K562 (cell line): ENCODE measurements at regions not wholly inside any gene's neighbourhood (a gene's known extent, or its start where the extent isn't known, plus 50 kb on each side); places are given as distances from the start of the nearest gene placed in this dataset.

Experiments
- ZNF717 ChIP-seq: fragments of 250-450 bp; sonication (Bioruptor Pico); IDR thresholded peaks from 2 replicates; pipeline ENCODE4 v1.5.0; 2021
- TF ChIP-seq, protein P1 (sequence below): fragments of 450-650 bp; IDR thresholded peaks from 2 replicates; pipeline ENCODE4 v1.6.1; 2016; ENCODE audit warnings: mild to moderate bottlenecking, moderate library complexity
- TF ChIP-seq, protein P2 (sequence below): fragments of 250-450 bp; sonication (Bioruptor Pico); IDR thresholded peaks from 2 replicates; pipeline ENCODE4 v1.4.0; 2020; ENCODE audit warnings: mild to moderate bottlenecking

- TF ChIP-seq, protein P1, sequence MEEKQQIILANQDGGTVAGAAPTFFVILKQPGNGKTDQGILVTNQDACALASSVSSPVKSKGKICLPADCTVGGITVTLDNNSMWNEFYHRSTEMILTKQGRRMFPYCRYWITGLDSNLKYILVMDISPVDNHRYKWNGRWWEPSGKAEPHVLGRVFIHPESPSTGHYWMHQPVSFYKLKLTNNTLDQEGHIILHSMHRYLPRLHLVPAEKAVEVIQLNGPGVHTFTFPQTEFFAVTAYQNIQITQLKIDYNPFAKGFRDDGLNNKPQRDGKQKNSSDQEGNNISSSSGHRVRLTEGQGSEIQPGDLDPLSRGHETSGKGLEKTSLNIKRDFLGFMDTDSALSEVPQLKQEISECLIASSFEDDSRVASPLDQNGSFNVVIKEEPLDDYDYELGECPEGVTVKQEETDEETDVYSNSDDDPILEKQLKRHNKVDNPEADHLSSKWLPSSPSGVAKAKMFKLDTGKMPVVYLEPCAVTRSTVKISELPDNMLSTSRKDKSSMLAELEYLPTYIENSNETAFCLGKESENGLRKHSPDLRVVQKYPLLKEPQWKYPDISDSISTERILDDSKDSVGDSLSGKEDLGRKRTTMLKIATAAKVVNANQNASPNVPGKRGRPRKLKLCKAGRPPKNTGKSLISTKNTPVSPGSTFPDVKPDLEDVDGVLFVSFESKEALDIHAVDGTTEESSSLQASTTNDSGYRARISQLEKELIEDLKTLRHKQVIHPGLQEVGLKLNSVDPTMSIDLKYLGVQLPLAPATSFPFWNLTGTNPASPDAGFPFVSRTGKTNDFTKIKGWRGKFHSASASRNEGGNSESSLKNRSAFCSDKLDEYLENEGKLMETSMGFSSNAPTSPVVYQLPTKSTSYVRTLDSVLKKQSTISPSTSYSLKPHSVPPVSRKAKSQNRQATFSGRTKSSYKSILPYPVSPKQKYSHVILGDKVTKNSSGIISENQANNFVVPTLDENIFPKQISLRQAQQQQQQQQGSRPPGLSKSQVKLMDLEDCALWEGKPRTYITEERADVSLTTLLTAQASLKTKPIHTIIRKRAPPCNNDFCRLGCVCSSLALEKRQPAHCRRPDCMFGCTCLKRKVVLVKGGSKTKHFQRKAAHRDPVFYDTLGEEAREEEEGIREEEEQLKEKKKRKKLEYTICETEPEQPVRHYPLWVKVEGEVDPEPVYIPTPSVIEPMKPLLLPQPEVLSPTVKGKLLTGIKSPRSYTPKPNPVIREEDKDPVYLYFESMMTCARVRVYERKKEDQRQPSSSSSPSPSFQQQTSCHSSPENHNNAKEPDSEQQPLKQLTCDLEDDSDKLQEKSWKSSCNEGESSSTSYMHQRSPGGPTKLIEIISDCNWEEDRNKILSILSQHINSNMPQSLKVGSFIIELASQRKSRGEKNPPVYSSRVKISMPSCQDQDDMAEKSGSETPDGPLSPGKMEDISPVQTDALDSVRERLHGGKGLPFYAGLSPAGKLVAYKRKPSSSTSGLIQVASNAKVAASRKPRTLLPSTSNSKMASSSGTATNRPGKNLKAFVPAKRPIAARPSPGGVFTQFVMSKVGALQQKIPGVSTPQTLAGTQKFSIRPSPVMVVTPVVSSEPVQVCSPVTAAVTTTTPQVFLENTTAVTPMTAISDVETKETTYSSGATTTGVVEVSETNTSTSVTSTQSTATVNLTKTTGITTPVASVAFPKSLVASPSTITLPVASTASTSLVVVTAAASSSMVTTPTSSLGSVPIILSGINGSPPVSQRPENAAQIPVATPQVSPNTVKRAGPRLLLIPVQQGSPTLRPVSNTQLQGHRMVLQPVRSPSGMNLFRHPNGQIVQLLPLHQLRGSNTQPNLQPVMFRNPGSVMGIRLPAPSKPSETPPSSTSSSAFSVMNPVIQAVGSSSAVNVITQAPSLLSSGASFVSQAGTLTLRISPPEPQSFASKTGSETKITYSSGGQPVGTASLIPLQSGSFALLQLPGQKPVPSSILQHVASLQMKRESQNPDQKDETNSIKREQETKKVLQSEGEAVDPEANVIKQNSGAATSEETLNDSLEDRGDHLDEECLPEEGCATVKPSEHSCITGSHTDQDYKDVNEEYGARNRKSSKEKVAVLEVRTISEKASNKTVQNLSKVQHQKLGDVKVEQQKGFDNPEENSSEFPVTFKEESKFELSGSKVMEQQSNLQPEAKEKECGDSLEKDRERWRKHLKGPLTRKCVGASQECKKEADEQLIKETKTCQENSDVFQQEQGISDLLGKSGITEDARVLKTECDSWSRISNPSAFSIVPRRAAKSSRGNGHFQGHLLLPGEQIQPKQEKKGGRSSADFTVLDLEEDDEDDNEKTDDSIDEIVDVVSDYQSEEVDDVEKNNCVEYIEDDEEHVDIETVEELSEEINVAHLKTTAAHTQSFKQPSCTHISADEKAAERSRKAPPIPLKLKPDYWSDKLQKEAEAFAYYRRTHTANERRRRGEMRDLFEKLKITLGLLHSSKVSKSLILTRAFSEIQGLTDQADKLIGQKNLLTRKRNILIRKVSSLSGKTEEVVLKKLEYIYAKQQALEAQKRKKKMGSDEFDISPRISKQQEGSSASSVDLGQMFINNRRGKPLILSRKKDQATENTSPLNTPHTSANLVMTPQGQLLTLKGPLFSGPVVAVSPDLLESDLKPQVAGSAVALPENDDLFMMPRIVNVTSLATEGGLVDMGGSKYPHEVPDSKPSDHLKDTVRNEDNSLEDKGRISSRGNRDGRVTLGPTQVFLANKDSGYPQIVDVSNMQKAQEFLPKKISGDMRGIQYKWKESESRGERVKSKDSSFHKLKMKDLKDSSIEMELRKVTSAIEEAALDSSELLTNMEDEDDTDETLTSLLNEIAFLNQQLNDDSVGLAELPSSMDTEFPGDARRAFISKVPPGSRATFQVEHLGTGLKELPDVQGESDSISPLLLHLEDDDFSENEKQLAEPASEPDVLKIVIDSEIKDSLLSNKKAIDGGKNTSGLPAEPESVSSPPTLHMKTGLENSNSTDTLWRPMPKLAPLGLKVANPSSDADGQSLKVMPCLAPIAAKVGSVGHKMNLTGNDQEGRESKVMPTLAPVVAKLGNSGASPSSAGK = no peak
- TF ChIP-seq, protein P2, sequence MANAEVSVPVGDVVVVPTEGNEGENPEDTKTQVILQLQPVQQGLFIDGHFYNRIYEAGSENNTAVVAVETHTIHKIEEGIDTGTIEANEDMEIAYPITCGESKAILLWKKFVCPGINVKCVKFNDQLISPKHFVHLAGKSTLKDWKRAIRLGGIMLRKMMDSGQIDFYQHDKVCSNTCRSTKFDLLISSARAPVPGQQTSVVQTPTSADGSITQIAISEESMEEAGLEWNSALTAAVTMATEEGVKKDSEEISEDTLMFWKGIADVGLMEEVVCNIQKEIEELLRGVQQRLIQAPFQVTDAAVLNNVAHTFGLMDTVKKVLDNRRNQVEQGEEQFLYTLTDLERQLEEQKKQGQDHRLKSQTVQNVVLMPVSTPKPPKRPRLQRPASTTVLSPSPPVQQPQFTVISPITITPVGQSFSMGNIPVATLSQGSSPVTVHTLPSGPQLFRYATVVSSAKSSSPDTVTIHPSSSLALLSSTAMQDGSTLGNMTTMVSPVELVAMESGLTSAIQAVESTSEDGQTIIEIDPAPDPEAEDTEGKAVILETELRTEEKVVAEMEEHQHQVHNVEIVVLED (CRISPR knock-in tag) = no peak
- no peak for TF ChIP-seq ZNF717 (CRISPR knock-in tag)
These were observed 182.8 kb downstream of the TBXT start (continued) for GRCh38 chr6:165984729-165985275.
